Spleen (tissue), 11 donors: ENCODE measurements at regions not wholly inside any gene's neighbourhood (a gene's known extent, or its start where the extent isn't known, plus 50 kb on each side); places are given as distances from the start of the nearest gene placed in this dataset.

Experiments
- DNase-seq: peaks from one replicate; pipeline ENCODE4 v3.0.0-alpha.2; 2020
- H3K27ac ChIP-seq, 8 donors: fragments of 200-600 bp; sonication (generic) in 7 of 8; 1 replicate in 4 of 8; 2 replicates in 4 of 8; pipeline versions ENCODE4 v1.5.0 to v1.8.0; 2016 to 2021; ENCODE audit warnings: inconsistent platforms in 4 of 8, mild to moderate bottlenecking in 4 of 8, moderate library complexity in 1 of 8
- H3K27me3 ChIP-seq, 7 donors: fragments of 200-600 bp; sonication (generic) in 6 of 7; replicated peaks in 1 of 7; 1 replicate in 4 of 7; 2 replicates in 3 of 7; pipeline versions ENCODE4 v1.5.0 to v1.8.0; 2016 to 2021; ENCODE audit warnings: inconsistent platforms in 3 of 7, mild to moderate bottlenecking in 1 of 7
- H3K36me3 ChIP-seq, 6 donors: fragments of 200-600 bp; sonication (generic) in 5 of 6; 1 replicate in 4 of 6; 2 replicates in 2 of 6; pipeline versions ENCODE4 v1.5.0 to v1.8.0; 2016 to 2021; ENCODE audit warnings: inconsistent platforms in 2 of 6
- H3K4me1 ChIP-seq, 6 donors: fragments of 200-600 bp; sonication (generic) in 5 of 6; 1 replicate in 3 of 6; 2 replicates in 3 of 6; pipeline versions ENCODE4 v1.5.0 to v1.8.0; 2016 to 2021; ENCODE audit warnings: inconsistent platforms in 3 of 6
- H3K4me3 ChIP-seq, 8 donors: fragments of 200-600 bp; sonication (generic) in 7 of 8; 1 replicate in 4 of 8; 2 replicates in 4 of 8; pipeline versions ENCODE4 v1.5.0 to v1.8.0; 2016 to 2021; ENCODE audit warnings: inconsistent platforms in 4 of 8, mild to moderate bottlenecking in 4 of 8, moderate library complexity in 2 of 8
- H3K9me3 ChIP-seq, 8 donors: fragments of 200-600 bp; sonication (generic) in 7 of 8; 1 replicate in 4 of 8; 2 replicates in 4 of 8; pipeline versions ENCODE4 v1.5.0 to v1.8.0; 2016 to 2021; ENCODE audit warnings: inconsistent platforms in 4 of 8
- CTCF ChIP-seq, 11 experiments: fragments of 200-600 bp in 7 of 11; fragments of 450-650 bp in 4 of 11; sonication (generic) in 4 of 11; IDR thresholded peaks in 8 of 11; conservative IDR thresholded peaks in 3 of 11; 1 replicate in 7 of 11; 2 replicates in 4 of 11; pipeline versions ENCODE4 v1.4.0 to v1.8.0; 2016 to 2021; ENCODE audit warnings: antibody characterized with exemption in 11 of 11, inconsistent platforms in 4 of 11, mild to moderate bottlenecking in 1 of 11
- POLR2A ChIP-seq, 3 donors: fragments of 450-650 bp; IDR thresholded peaks; one replicate each; pipeline ENCODE4 v1.5.1; 2017; ENCODE audit warnings: antibody characterized with exemption in 3 of 3, mild to moderate bottlenecking in 1 of 3
- POLR2AphosphoS5 ChIP-seq, 3 donors: sonication (generic); formaldehyde crosslinking; IDR thresholded peaks; one replicate each; pipeline ENCODE4 v1.5.1; 2017; ENCODE audit warnings: antibody characterized with exemption in 3 of 3
- WGBS, 5 donors: extraction: QIAGEN DNeasy Blood & Tissue Kit in 3 of 5; methylation state at CpG; one replicate each; pipeline versions ENCODE4 v1.1.5 to v1.1.7; 2013 to 2018; 5-methylcytosine and 5-hydroxymethylcytosine counted together
- intact Hi-C: fragments of 100-400 bp; cut with DNase I; formaldehyde crosslinking; loops from one replicate; pipeline ENCODE4 v1.15.0; 2023; ENCODE audit warnings: low total_unique reads
- donor health status: healthy with polysubstance abuse.
- donor health status: DM: no; HTN: no; CAD: no; lungs with moderate emphysema.
- donor health status: DM: no; HTN: no; CAD: no.
- donor health status: Bipolar disorder and iron deficiency.
- donor health status: healthy.
- donor health status: DM: no; HTN: no; CAD: no.
- donor health status: DM: yes; HTN: yes; CAD: no.

- TF ChIP-seq POLR2A (IDR thresholded peaks at IDR 0.05), result no peak
- no peak for TF ChIP-seq CTCF (IDR thresholded peaks at IDR 0.05 in 8 of 11, conservative IDR thresholded peaks at IDR 0.05 in 3 of 11)
- no peak for TF ChIP-seq POLR2AphosphoS5 (IDR thresholded peaks at IDR 0.05)
- H3K4me1 ChIP-seq, result peaks cover 0 to 15% (median 0%) of the 10 kb centered on the region in 6 donors
- no peaks in the 10 kb centered on the region for H3K36me3 ChIP-seq
- DNase-seq, result no peak
- H3K4me3 ChIP-seq, result no peak overlapping the region
- H3K27me3 ChIP-seq, result no peaks in the 10 kb centered on the region
- intact Hi-C loops, result no loop called here
- H3K27ac ChIP-seq, result no peak overlapping the region
- 83 to 100% (median 97%) methylated on average over 1 of the region's 1 CpG for WGBS, 5 donors
- no peaks in the 10 kb centered on the region for H3K9me3 ChIP-seq
Measured at GRCh38 chr20:40283689-40284088, 405.3 kb downstream of the MAFB start.

GRCh38 chr20:40282941-40283340 is 406.1 kb downstream of the MAFB start:
- H3K27ac ChIP-seq, result no peak overlapping the region
- no peak for TF ChIP-seq POLR2A (IDR thresholded peaks at IDR 0.05)
- H3K4me1 ChIP-seq, result peaks cover 0 to 18% (median 0%) of the 10 kb centered on the region in 6 donors
- no peak for DNase-seq
- H3K36me3 ChIP-seq, result no peaks in the 10 kb centered on the region
- WGBS, 5 donors, result 91 to 99% (median 92%) methylated on average over 2 of the region's 2 CpGs
- no peak overlapping the region for H3K4me3 ChIP-seq
- intact Hi-C loops, result no loop called here
- H3K27me3 ChIP-seq, result no peaks in the 10 kb centered on the region
- H3K9me3 ChIP-seq, result no peaks in the 10 kb centered on the region

- TF ChIP-seq POLR2AphosphoS5 (IDR thresholded peaks at IDR 0.05) (no peak), POLR2A (IDR thresholded peaks at IDR 0.05) (no peak), CTCF (IDR thresholded peaks at IDR 0.05 in 8 of 11, conservative IDR thresholded peaks at IDR 0.05 in 3 of 11) (no peak)
- Histone ChIP-seq H3K36me3 (no peaks in the 10 kb centered on the region), H3K27ac (no peak overlapping the region), H3K9me3 (no peaks in the 10 kb centered on the region), H3K4me1 (peaks cover 0 to 18% (median 0%) of the 10 kb centered on the region in 6 donors), H3K27me3 (no peaks in the 10 kb centered on the region), H3K4me3 (no peak overlapping the region)
- intact Hi-C loops, result no loop called here
- WGBS, 5 donors, result 64 to 82% (median 72%) methylated on average over 2 of the region's 2 CpGs
- no peak for DNase-seq
Measured at GRCh38 chr20:40282541-40282940, 406.5 kb downstream of the MAFB start.

GRCh38 chr20:40280616-40281015 is 408.4 kb downstream of the MAFB start:
- intact Hi-C loops, result no loop called here
- TF ChIP-seq POLR2A (IDR thresholded peaks at IDR 0.05), result no peak
- no peak for TF ChIP-seq CTCF (IDR thresholded peaks at IDR 0.05 in 8 of 11, conservative IDR thresholded peaks at IDR 0.05 in 3 of 11)
- no peak for TF ChIP-seq POLR2AphosphoS5 (IDR thresholded peaks at IDR 0.05)
- Histone ChIP-seq H3K4me3 (no peak overlapping the region), H3K9me3 (no peaks in the 10 kb centered on the region), H3K36me3 (no peaks in the 10 kb centered on the region), H3K27ac (no peak overlapping the region), H3K27me3 (no peaks in the 10 kb centered on the region), H3K4me1 (peaks cover 0 to 18% (median 0%) of the 10 kb centered on the region in 6 donors)
- no peak for DNase-seq
- WGBS, 5 donors, result 92 to 95% (median 94%) methylated on average over 4 of the region's 4 CpGs

- Histone ChIP-seq H3K4me3 (no peak overlapping the region), H3K4me1 (peaks cover 0 to 18% (median 0%) of the 10 kb centered on the region in 6 donors), H3K36me3 (no peaks in the 10 kb centered on the region), H3K27ac (peak overlapping the region in 4 of 8 donors; percentile 11 to 64 (median 44)), H3K9me3 (no peaks in the 10 kb centered on the region), H3K27me3 (no peaks in the 10 kb centered on the region)
- intact Hi-C loops, result no loop called here
- no peak for DNase-seq
- 26 to 38% (median 30%) methylated on average over 1 of the region's 1 CpG for WGBS, 5 donors
- no peak for TF ChIP-seq CTCF (IDR thresholded peaks at IDR 0.05 in 8 of 11, conservative IDR thresholded peaks at IDR 0.05 in 3 of 11)
- TF ChIP-seq POLR2AphosphoS5 (IDR thresholded peaks at IDR 0.05), result no peak
- TF ChIP-seq POLR2A (IDR thresholded peaks at IDR 0.05), result no peak
Measured at GRCh38 chr20:40279390-40279789, 409.6 kb downstream of the MAFB start.
